ENCODE measurements at regions not wholly inside any gene's neighbourhood (a gene's known extent, or its start where the extent isn't known, plus 50 kb on each side); places are given as distances from the start of the nearest gene placed in this dataset.

DNA sequence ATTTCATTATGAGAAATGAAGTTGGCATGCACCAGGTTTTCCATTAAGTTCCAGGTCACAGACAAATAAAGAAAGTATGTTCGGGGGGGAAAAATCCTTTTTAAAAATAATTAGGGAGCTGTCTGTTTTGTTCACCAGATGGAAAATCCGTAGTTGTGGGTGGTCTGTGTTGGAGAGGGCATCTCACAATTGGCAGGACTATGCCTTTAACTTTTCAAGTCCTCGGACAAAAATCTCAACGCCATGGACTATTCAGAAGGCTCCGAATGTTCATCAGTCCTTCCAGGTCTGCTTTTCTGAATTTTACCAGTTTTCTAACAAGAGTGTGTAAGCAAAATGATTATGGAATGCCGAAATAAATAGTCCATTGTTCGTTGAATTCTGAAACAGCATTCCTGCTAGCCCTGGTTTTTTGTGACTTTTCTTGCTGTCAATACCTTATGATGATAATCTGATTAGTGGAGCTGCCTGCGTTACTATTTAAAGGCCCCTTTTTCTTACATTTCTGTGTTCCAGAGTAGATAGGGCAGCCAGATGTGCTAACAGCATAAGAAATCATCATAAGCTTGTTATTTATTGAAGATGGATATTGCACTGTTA lies 146.9 kb downstream of the TM9SF2 start:
- no peak for DNase-seq (ENCODE audit: low read depth, low spot score)

GRCh38 chr13:99647596-99647985 lies 146.3 kb downstream of the TM9SF2 start:
- DNase-seq (ENCODE audit: low read depth, low spot score) = no peak

- no peak for DNase-seq (ENCODE audit: low read depth, low spot score)
Measured at GRCh38 chr13:99646866-99647595, 145.8 kb downstream of the TM9SF2 start.

GRCh38 chr13:99642841-99643240 lies 141.6 kb downstream of the TM9SF2 start:
- no peak for DNase-seq (ENCODE audit: low read depth, low spot score)

- no peak for DNase-seq (ENCODE audit: low read depth, low spot score)
Measured at GRCh38 chr13:99642006-99642405, 140.7 kb downstream of the TM9SF2 start.

DNA sequence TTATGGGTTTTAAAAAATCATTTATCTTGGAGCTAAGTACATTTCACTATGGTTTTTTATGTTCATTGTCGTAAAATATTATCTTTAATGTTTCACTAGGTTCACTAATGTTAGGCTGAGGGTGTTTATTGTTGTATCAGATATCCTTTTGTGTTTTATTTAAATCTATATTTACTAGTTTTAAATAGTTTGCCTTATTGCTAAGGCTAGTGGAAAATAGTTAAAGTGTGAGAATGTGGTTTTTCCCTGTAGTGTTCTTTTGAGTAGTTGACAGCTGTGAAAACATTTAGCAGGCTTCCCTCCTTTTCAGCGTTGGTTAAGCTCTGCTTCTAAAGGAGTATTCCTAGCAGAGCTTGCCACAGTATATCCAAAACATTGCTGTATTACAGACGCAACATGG lies 139.0 kb downstream of the TM9SF2 start:
- DNase-seq (ENCODE audit: low read depth, low spot score) = peak; percentile 41

GRCh38 chr13:99639126-99639525 lies 137.9 kb downstream of the TM9SF2 start:
- no peak for DNase-seq (ENCODE audit: low read depth, low spot score)

DNA sequence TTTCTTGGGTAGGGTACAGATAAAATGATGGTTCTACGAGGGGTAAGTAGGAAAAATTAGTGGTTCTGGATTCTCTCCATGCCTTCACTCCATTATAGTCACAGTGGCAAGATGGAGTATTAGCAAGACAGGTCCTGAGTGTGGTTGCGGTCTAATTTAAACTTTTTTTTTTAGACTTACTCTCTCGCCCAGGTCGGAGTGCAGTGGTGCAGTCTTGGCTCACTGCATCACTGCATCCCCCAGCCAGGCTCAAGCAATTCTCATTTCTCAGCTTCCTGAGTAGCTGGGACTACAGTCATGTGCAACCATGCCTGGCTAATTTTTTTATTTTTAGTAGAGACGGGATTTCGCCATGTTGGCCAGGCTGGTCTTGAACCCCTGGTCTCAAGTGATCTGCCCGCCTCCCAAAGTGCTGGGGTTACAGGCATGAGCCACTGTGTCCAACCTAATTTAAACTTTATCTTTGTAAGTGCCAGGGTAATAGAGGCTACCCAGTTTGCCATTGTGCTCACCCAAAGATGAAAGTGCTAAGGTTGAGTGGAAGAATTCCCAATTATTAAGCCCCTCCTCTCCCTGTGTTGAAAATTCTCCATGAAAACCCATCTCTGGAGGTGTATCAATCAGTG lies 135.6 kb downstream of the TM9SF2 start:
- no peak for DNase-seq (ENCODE audit: low read depth, low spot score)

- DNase-seq (ENCODE audit: low read depth, low spot score) = no peak
Measured at GRCh38 chr13:99636306-99636705, 135.0 kb downstream of the TM9SF2 start.

DNA sequence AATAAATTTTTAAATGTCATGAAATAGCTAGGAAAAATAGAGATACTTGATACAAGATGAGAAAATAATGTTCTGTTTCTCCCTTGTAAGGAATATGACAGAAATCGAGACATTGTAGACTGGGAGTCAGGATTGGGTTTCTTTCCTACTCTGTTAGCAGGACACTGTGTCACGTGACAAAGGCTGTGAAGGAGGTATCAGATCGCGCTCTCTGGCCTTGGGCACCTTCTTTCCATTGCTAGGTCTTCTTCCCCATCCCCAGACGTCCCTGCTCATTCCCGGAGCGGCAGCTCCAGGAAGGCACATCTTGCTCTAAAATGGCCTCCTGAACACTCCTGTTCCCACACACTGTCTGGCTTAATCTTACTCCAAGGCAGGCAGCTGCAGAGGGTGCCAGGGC lies 133.4 kb downstream of the TM9SF2 start:
- DNase-seq (ENCODE audit: low read depth, low spot score) = no peak

DNA sequence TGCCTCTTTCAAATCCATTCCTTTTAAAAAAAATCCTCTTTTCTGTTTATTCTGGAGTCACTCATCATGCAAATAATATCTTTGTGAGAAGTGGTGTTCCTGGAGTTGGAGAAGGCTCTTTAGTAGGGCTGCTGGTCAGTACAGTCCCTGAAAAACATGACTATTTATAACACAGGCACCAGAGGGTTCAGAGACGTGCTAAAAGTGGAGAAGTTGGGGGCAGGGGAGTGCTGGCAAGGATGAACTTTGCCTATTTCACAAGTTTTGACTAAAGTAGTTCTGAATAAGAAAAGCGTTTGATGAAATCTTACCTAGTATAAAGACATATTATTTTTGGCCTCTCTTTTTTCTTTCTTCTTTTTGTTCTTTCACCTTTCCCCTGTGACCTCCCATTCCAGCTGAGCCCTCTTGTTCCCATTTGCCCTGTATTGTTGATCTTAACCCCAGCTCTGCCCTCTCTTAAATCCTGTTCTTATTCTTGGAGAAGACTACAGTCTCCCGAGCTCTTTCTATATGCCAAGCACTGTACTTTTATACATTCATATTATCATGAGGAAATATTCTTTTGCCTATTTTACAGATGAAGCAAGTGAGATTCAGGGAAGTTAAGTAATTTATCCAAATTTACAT lies 129.1 kb downstream of the TM9SF2 start:
- DNase-seq (ENCODE audit: low read depth, low spot score) = no peak

DNA sequence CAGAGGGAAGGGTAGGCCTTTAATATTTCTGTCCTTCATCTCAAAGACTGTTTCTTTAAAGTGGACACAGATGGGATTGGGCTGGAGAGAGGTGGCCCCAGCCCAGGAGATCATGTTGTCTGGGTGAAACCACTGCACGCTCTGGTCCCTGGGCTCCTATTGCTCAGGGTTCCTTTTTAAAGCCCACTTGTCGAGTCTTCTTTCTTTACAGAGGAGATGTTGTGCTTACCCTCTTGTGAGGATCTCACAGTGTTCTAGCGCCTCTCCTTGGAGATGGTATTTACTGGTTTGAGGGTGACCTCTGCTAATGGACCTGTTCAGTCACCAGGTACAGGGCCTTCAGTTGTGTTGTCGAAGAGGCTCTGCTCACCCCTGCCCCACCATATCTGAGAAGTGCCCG lies 128.4 kb downstream of the TM9SF2 start:
- DNase-seq (ENCODE audit: low read depth, low spot score) = no peak

GRCh38 chr13:99628442-99628841 lies 127.2 kb downstream of the TM9SF2 start:
- DNase-seq (ENCODE audit: low read depth, low spot score) = no peak

DNA sequence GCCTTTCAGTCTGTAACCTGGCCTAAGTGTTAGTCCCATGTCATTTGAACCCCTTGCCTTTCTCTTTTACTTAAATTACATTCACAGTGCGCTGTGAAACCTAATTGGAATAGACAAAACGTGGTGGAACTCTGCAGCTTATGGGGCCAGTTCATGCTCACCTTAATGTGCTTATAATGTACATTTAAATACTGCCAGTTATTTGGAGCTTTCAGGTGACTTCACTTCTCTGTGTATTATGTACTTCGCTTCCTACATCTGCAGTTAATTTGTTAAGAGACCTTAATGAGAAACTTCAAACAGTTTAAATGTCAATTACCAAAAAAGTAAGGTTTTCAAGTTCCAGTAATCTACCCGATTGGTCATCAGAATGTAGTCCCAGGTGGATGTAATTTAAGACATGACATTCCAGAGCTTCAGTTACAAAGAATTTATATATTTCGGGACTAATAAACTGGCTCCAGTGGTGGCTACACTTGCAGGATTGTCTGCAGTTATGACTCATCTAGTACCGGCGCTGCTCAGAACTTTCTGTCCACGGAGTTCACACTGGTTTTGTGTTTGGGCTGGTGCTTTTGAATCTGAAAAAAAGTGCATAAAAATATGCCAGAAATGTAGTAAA lies 125.3 kb downstream of the TM9SF2 start:
- no peak for DNase-seq (ENCODE audit: low read depth, low spot score)

GRCh38 chr13:99624936-99625540 lies 123.8 kb downstream of the TM9SF2 start:
- DNase-seq (ENCODE audit: low read depth, low spot score) = no peak

DNA sequence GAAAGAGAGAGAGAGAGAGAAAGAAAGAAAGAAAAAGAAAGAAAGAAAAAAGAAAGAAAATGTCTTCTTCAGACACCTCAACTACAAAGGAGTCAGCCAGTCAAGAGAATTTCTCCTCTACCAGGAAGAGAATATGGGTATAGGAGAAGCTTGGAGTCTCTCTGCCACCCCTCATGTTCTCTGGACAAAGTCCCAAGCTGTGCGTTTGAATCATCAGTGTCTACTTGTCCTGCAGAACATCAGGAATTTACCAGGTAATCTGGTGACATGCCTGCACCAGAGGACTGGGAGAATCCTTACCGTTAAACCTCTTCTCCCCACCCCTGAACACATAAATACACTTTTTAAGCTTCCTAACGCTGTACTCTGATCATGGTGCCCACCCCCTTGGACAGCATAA lies 119.5 kb downstream of the TM9SF2 start:
- no peak for DNase-seq (ENCODE audit: low read depth, low spot score)

DNA sequence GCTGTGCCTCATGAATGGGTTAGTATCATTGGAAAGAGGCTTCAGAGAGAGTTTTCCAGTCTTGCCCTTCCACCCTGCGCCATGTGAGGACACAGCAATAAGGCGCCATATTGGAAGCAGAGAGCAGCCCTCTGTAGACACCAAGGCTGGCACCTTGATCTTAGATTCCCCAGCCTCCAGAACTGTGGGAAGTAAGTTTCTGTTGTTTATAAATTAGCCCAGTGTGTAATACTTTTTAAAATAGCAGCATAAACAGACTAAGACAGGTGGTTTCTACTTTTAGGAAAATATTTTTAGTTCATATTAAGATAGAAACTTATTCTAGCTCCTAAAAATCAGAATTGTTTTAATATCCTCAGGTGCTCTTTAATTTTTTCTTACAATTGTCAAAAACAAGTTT lies 117.9 kb downstream of the TM9SF2 start:
- DNase-seq (ENCODE audit: low read depth, low spot score) = no peak

DNA sequence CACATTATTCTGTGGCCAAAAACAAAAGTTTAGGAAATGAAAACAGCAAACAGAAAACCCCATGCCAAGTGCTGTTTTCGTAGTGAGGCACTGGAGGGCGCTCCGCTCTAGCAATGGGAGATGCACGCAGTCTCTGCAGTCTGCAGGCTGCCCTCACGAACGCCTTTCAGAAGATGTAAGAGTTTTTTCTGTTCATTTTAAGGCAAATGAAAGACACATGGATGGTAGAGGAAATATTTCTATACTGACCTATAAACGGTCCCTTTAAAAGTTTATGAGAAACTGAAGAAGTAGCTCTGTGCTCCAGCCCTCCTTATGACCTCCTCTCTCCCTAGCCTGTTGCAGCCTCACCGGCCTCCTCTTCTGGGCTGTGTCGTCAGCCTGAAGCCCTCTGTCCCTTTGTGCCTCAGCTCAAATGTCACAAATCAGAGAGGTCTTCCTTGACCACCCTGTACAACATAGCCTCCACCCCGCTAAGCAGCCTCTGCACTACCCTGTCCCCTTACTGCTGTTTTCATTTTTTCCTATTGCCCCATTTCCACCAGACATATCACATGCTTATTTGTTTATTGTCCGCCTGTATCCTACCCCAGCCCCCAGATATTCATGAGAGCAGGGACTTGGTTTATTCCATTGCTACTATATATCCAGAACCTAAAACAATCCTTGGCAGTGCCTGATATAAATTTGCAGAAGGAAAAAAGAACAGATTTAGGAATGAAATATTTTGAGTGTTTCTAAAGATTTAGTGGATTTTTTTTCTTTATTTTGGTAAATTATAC lies 116.4 kb downstream of the TM9SF2 start:
- DNase-seq (ENCODE audit: low read depth, low spot score) = no peak

DNA sequence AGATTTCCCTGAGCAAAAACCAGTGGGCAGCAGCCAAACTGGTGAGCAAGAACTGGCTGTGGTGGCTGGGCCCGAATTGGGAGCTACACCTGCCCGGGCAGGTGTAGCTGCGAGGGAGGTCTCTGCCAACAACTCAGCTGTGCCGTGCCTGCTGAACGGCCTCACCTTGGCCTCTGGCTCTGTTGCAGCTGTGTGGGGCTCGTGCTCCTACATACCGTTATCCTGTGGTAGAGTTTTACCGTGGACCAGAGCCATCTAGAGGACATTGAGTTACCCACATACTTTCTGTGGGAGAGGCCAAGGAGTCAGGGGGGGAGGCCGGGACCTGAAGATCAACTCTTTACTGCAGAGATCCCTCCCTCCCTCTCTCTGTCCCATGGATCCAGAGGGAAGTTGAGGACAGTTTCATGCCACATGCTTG lies 113.2 kb downstream of the TM9SF2 start:
- no peak for DNase-seq (ENCODE audit: low read depth, low spot score)
